ENCODE measurements at regions not wholly inside any gene's neighbourhood (a gene's known extent, or its start where the extent isn't known, plus 50 kb on each side); places are given as distances from the start of the nearest gene placed in this dataset.

DNA sequence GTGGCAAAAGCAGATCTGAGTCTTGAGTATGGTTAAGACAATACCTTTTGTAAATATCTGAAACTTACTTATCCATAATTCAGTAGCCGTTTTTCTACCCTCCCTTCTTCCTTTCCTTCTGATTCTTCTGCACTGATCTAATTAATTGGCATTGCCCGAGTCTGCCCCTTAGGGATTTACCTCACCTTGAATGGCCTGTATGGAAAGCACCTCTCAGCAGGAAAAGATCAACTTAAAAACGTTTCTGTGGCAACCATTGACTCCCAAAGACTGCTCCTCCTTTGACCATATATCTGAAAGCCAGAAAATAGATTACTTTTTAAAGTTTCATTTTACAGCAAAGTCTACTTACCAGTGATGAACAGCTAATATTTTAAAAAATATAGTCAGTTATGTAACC, 496.5 kb upstream of the LCORL start:
- FAIRE-seq (peak; percentile 21), DNase-seq (ENCODE audit: insufficient read length, low spot score) (no peak)
- no peak for TF ChIP-seq CTCF (IDR thresholded peaks at IDR 0.05; ENCODE audit: insufficient read depth, missing control alignments)

GRCh38 chr4:18513861-18514260, 492.3 kb upstream of the LCORL start:
- FAIRE-seq (no peak), DNase-seq (ENCODE audit: insufficient read length, low spot score) (no peak)
- no peak for TF ChIP-seq CTCF (IDR thresholded peaks at IDR 0.05; ENCODE audit: insufficient read depth, missing control alignments)

GRCh38 chr4:18512718-18513117, 491.2 kb upstream of the LCORL start:
- no peak for DNase-seq (ENCODE audit: insufficient read length, low spot score)
- no peak for TF ChIP-seq CTCF (IDR thresholded peaks at IDR 0.05; ENCODE audit: insufficient read depth, missing control alignments)
- FAIRE-seq = no peak

DNA sequence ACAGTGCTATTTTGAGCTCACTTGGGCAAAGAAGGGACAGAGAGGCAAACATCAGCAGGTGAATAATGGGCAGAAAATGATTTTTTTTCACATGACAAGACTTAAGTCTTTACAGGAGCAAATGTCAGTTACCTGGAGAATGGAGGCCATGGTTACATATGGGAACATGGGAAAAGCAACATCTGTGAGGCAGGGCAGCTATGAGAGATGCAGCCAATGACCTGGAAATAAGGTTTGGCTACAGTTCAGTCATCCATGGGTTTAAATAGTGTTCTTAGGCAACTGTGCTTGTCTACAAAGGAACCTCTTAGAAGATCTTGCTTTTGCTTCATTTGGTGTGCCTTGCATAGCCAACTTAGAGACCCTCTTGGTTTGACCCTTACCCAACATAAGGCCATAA, 490.2 kb upstream of the LCORL start:
- no peak for DNase-seq (ENCODE audit: insufficient read length, low spot score)
- no peak for TF ChIP-seq CTCF (IDR thresholded peaks at IDR 0.05; ENCODE audit: insufficient read depth, missing control alignments)
- no peak for FAIRE-seq

DNA sequence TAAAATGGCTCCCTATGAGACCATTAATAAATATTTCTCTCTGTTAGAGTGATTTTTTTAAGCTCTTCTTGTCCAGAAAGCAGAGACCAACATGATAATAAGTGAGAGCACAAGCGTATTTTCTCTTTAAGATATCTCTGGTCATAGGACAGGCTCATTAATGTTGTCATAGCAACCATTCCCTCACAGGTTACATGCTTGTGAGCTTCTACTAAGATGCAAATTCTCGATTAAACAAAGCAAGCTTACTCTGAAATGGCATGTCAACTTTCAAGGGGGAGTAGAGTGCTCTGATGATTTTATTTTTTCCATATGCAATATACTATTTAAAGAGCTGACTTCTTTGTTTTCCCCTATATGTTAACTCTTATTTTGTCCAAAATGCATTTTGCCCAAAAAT, 487.2 kb upstream of the LCORL start:
- no peak for TF ChIP-seq CTCF (IDR thresholded peaks at IDR 0.05; ENCODE audit: insufficient read depth, missing control alignments)
- no peak for FAIRE-seq
- DNase-seq (ENCODE audit: insufficient read length, low spot score) = no peak

DNA sequence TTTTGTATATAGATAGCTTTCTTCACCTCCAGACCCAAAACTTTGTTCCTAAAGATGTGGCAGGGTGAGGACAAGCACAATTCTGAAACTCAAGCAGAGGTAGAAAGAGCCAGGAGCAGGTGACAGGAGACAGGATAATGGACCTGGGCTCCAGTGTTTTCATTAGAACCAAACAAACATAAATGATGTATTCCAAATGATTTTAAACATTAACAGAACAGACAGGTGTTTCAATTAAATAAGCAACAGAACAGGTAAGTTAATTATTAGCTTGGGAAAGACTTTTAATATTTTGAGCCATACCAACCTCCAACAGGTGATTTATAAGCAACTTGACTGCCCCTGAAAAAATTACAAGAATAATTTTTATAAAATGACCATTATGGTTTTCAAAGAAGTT, 459.4 kb upstream of the LCORL start:
- DNase-seq (ENCODE audit: insufficient read length, low spot score) (no peak), FAIRE-seq (no peak)
- TF ChIP-seq CTCF (IDR thresholded peaks at IDR 0.05; ENCODE audit: insufficient read depth, missing control alignments) = no peak

DNA sequence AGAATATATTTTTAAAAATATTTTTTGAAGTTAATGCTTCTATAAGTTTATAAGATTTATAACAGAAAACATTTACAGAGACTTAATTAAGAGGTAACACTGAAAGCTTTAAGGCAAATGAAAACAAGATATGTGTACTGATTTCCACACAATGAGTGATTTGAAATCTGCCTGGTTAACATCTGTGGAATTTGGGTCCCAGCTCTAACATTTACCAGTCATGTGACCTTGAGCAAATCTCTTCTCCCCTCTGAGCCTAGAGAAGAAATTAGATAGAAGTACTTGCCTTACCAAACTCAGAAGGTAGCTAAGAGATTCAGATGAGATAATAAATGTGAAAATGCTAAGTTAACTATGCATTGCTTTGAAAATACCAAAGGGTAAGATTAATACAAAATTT, 458.8 kb upstream of the LCORL start:
- no peak for FAIRE-seq
- TF ChIP-seq CTCF (IDR thresholded peaks at IDR 0.05; ENCODE audit: insufficient read depth, missing control alignments) = no peak
- DNase-seq (ENCODE audit: insufficient read length, low spot score) = no peak
